ACC112 (cell line): ENCODE measurements at regions not wholly inside any gene's neighbourhood (a gene's known extent, or its start where the extent isn't known, plus 50 kb on each side); places are given as distances from the start of the nearest gene placed in this dataset.

Experiments
- H2AFZ ChIP-seq: fragments of 200-600 bp; sonication (generic); one replicate; pipeline ENCODE4 v1.6.0; 2017; ENCODE audit warnings: antibody characterized with exemption, low read length; ENCODE audit not compliant: unreplicated experiment
- H3K27ac ChIP-seq: fragments of 200-600 bp; sonication (generic); 2 replicates; pipeline ENCODE4 v1.5.1; 2014; ENCODE audit warnings: low read depth, mild to moderate bottlenecking, antibody characterized with exemption, low read length, moderate library complexity
- H3K27me3 ChIP-seq: fragments of 200-600 bp; sonication (generic); 2 replicates; pipeline ENCODE4 v1.6.1; 2014; ENCODE audit warnings: mild to moderate bottlenecking, antibody characterized with exemption, low read length, moderate library complexity, mixed read lengths; ENCODE audit not compliant: insufficient read depth
- H3K36me3 ChIP-seq: fragments of 200-600 bp; sonication (generic); 2 replicates; pipeline ENCODE4 v1.6.1; 2016; ENCODE audit warnings: mild to moderate bottlenecking, antibody characterized with exemption, low read length, moderate library complexity, mixed read lengths; ENCODE audit not compliant: insufficient read depth
- H3K4me1 ChIP-seq: fragments of 200-600 bp; sonication (generic); one replicate; pipeline ENCODE4 v1.6.1; 2016; ENCODE audit warnings: low read length, mixed read lengths; ENCODE audit not compliant: insufficient read depth, unreplicated experiment, control insufficient read depth
- H3K4me3 ChIP-seq: fragments of 200-600 bp; sonication (generic); 2 replicates; pipeline ENCODE4 v1.5.1; 2014; ENCODE audit warnings: mild to moderate bottlenecking, low read depth, low read length
- H3K79me2 ChIP-seq: fragments of 200-600 bp; sonication (generic); one replicate; pipeline ENCODE4 v1.6.0; 2016; ENCODE audit warnings: low read length; ENCODE audit not compliant: control insufficient read depth, unreplicated experiment, insufficient read depth

DNA sequence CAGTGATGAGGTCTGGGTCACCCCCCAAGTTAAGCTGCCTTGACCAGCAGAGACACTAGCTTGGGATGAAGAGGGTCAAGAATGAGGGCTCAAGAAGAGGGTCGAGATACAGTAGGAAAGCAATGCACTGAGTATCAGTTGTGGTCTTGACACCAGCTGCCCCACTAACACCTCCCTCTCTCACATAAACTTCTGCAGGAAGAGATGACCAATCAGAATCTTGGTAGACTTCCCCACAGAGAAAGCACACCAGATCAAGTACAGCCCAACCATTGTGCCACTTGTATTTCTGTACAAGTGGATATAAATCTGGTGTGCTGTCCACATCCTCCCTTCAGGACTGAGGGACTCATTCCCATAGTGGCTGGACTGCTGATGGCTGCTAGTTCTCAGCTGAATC lies 101.2 kb upstream of the ELL2 start:
- Histone ChIP-seq H3K27ac (no peak overlapping the region), H2AFZ (no peak overlapping the region)

DNA sequence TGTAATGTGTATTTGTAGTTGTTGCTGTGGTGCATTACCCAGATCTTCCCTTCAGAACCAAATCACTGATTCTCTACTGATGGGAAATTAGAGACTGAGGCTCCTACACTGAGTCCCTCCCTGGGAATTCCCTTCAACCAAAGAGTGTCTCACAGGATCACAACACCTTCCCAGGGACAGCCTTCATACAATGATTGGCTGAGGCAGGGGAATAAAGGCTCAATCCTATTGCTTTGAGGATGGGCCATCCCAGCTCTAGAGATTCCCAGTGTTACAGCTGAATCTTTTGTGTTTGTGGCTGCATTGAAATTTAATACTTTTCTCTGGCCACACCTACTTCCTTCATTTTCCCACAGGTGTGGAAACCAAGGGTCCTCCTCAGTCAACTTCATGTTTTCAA lies 96.4 kb upstream of the ELL2 start:
- Histone ChIP-seq H3K27ac (no peak overlapping the region), H3K36me3 (no peaks in the 10 kb centered on the region), H3K4me1 (peaks cover 8% of the 10 kb centered on the region), H3K4me3 (no peak overlapping the region), H2AFZ (no peak overlapping the region), H3K27me3 (no peaks in the 10 kb centered on the region), H3K79me2 (peaks cover 2% of the 10 kb centered on the region)

More for the DNA sequence above, 101.2 kb upstream of the ELL2 start:
- no peaks in the 10 kb centered on the region for H3K36me3 ChIP-seq
- peaks cover 3% of the 10 kb centered on the region for H3K79me2 ChIP-seq
- no peak overlapping the region for H3K4me3 ChIP-seq
- H3K27me3 ChIP-seq = no peaks in the 10 kb centered on the region
- H3K4me1 ChIP-seq = peaks cover 33% of the 10 kb centered on the region

DNA sequence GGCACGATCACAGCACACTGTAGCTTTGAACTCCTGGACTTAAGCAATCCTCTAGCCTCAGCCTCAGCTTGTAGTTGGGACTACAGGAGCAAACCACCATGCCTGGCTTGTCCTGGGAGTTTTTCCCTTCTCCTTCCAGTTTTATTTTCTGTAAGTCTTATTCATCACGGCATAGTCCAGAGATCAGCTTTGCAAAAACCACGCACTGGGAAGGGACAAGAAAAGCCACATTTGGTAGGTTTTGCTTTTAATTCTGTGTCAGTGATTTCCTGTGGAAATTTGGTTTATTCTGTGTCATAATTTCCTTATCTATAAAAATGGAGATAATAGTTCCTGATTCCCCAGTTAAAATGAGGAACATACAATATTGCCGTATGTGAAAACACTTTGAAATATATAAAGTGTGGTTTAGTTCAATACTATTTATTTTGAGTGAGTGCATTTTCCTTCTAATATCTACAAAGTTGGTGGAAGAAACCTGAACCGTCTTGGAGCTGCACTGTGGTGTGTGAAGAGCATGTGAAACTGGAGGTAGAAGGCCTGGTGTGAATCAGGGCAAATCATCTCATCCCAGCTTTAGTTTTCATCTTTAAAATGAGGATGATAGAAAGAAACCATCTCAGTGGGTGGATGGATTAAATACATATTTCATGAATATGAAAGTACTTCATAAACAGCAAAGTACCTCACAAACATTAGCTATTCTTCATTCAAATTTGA lies 92.8 kb upstream of the ELL2 start:
- Histone ChIP-seq H3K4me1 (peaks cover 30% of the 10 kb centered on the region), H2AFZ (peak overlapping the region; percentile 21), H3K27me3 (no peaks in the 10 kb centered on the region), H3K27ac (no peak overlapping the region), H3K36me3 (no peaks in the 10 kb centered on the region), H3K79me2 (peaks cover 2% of the 10 kb centered on the region), H3K4me3 (no peak overlapping the region)

DNA sequence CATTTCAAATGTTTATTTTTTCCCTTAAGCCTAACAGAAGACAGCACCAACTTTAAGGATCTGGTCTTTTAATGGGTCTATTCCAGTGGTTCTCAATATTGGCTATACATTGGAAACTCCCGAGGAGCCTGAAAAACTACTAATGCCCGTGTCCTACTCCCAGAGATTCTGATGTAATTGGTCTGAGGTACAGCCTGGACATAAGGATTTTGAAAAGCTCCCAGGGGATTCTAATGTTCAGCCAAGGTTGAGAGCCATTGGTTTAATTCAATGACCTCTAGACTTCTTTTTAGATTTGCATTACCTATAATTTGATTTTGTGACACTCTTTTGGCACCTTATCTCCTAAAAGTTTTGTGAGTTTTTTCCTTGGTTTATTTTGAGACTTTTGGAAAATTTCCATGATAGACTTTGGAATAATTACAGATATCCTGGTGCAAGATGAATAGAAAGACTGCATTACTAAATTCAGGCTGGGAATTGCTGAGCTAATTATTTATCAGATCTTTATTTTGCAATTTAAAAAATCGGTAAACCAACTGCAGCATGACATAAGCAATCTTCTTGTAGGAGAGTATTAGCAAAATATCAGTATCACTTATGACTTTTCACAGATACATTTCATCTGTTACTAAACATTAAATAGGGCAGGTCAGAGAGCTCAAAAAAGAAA lies 91.5 kb upstream of the ELL2 start:
- peaks cover 2% of the 10 kb centered on the region for H3K79me2 ChIP-seq
- no peaks in the 10 kb centered on the region for H3K27me3 ChIP-seq
- H3K4me3 ChIP-seq = no peak overlapping the region
- no peaks in the 10 kb centered on the region for H3K36me3 ChIP-seq
- no peak overlapping the region for H2AFZ ChIP-seq
- peaks cover 40% of the 10 kb centered on the region for H3K4me1 ChIP-seq
- no peak overlapping the region for H3K27ac ChIP-seq

DNA sequence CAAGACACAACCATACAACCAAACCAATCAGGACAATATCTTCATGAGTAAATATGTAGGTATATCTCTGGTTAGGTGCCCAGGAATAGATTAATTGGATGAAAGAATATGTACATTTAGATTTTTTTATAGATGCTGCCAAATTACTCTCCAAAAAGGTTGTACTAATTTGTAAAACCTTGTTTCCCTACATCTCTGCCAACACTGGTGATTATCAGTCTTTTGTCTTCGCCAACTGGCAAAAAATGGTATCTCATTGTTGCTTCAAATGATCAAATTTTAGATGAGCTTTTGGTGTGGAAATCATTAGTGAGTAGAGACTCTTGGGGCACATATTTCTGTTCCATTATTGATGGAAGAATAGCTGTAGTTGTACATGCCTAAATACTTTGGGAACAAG lies 90.7 kb upstream of the ELL2 start:
- H3K4me3 ChIP-seq = no peak overlapping the region
- H3K27me3 ChIP-seq = no peaks in the 10 kb centered on the region
- H3K36me3 ChIP-seq = no peaks in the 10 kb centered on the region
- no peak overlapping the region for H2AFZ ChIP-seq
- H3K4me1 ChIP-seq = peaks cover 40% of the 10 kb centered on the region
- H3K27ac ChIP-seq = no peak overlapping the region
- peaks cover 2% of the 10 kb centered on the region for H3K79me2 ChIP-seq

DNA sequence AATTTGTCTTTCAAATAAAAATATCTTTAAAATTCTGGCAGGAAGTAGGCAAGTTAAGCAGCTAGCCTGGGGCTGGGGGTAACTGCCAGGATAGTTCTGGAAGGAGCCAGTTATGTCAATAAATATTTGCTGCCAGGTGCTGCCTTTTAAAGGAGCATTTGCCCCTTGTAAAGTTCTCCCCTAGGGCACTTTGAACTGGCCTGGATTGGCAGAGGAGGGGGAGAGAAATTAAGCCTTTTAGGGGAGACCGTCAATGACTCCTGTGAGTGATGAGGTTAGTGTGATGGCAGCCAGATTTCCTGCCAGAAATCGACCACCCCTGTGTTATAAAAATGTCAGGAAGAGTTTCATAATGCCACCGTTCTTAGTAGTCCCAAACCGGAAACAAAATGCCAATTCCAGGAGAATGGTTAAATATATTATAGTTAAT lies 89.8 kb upstream of the ELL2 start:
- H3K4me3 ChIP-seq = peak overlapping the region; percentile 17; the same call in 1 of the 2 replicates
- H3K4me1 ChIP-seq = peaks cover 35% of the 10 kb centered on the region
- no peak overlapping the region for H3K27ac ChIP-seq
- H3K36me3 ChIP-seq = no peaks in the 10 kb centered on the region
- H3K27me3 ChIP-seq = no peaks in the 10 kb centered on the region
- H3K79me2 ChIP-seq = peaks cover 2% of the 10 kb centered on the region
- H2AFZ ChIP-seq = peak overlapping the region; percentile 37

DNA sequence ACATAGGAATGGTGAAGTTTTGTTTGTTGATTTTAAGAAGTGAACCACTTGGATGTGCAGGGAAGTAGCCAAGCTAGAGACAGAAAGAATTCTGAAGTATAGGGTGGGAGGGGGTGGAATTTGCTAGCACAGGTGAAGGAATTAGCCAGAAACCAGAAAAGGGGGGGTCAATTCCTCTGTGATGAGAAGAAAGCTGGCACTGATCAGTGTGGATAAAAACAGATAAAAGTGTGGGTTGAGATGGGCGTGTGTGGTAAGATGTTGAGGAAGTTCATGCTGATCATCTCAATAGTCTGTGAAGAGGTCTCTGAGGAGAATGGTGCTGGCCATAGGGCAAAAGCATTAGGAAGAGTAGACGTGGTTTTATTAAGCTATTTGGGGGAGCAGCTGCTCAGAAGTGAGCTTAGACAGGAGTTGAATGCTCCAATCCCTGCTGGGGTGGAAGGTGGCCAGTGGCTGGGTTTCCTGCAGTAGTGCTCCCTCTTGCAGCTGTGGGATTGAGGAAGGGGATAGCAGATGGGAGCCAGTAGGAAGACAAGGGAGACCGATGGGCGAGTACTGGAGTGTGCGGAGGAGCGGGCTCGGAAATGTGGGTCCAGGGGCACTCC lies 88.7 kb upstream of the ELL2 start:
- Histone ChIP-seq H3K4me3 (peak overlapping the region; percentile 49), H2AFZ (peak overlapping the region; percentile 24), H3K4me1 (peaks cover 35% of the 10 kb centered on the region), H3K79me2 (peaks cover 2% of the 10 kb centered on the region), H3K27me3 (no peaks in the 10 kb centered on the region), H3K36me3 (no peaks in the 10 kb centered on the region), H3K27ac (peak overlapping the region; percentile 53)

DNA sequence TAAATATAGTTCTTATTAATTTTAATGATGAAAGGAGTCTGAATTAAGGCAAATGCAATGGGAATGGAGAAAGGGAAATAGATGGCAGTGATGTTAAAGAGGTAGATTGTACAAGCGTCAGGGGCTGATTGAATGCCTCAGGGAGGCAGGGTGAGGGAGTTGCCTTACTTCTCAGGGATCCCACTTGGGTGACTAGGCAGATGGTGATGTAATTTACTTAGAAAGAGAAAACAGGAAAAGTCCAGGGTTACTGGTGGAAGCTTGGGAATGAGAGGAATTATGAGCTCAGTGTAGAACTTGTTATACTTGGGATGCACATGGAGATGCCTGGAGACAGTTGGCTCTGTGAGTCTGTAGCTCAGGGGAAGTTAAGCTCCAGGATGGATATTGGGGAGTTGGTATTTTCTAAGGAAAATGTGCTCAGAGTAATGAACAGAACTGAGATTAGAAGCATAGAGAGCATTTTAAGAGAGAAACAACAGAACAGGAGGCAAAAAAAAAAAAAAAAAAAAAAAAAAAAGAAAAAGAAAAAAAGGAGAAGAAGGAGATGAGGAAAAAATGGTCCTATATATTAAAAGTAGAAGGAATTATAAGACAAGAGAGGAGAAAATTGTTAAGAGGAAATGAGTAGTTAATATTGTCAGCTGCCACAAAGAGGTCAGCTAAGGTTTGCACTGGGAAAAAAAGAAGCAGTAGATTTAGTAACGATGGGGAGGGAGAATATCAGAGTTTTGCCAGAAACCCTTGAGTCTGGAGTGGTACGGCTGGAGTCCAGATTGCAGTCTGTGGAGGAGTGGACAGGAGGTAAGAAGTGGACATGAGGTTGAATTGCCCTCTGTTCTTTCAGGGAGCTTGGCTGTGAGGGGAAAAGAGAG lies 88.0 kb upstream of the ELL2 start:
- no peaks in the 10 kb centered on the region for H3K27me3 ChIP-seq
- H3K36me3 ChIP-seq = no peaks in the 10 kb centered on the region
- H3K4me1 ChIP-seq = peaks cover 35% of the 10 kb centered on the region
- H3K27ac ChIP-seq = peak overlapping the region; percentile 53
- H3K79me2 ChIP-seq = peaks cover 2% of the 10 kb centered on the region
- peak overlapping the region; percentile 24 for H2AFZ ChIP-seq
- H3K4me3 ChIP-seq = peak overlapping the region; percentile 49

DNA sequence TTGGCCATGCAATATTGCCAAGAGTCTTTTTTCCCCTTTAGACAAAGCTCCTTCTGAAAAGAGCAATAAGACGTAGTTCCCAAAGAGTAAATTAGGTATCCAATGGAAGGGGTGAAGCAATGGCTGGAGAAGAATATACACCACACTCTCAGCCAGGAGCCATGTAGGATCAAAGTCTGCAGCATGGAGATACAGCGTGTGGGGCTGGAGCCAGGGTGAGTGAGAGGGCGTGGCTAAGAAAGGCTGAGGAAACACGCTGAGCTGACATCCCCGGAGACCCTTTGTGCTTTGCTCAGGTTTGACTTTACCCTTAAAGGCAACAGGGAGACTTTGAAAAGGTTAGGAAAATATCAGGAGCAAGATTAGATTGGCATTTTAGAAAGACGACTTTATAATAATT lies 87.1 kb upstream of the ELL2 start:
- H3K36me3 ChIP-seq = no peaks in the 10 kb centered on the region
- H3K4me3 ChIP-seq = no peak overlapping the region
- H3K79me2 ChIP-seq = peaks cover 1% of the 10 kb centered on the region
- H3K27me3 ChIP-seq = no peaks in the 10 kb centered on the region
- H3K27ac ChIP-seq = peak overlapping the region; percentile 53
- H3K4me1 ChIP-seq = peaks cover 35% of the 10 kb centered on the region
- H2AFZ ChIP-seq = peak overlapping the region; percentile 10

DNA sequence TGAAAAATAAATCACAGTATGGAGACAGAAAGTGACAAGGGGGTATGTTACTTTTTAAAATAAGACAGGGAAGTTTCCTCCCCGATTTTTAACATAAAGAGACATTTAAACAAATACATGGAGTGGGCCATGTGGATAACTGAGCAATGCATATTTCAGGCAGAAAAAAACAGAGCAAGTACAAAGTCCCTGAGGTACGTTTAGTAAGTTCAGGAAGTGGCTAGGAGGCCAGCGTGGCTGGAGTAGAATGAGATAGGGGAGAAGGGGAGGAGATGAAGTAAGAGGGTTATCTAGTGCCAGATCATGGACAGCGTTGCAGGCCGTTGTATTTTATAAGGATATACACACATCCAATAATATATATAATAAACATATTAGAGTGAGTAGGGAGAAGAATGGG lies 84.2 kb upstream of the ELL2 start:
- Histone ChIP-seq H3K27me3 (no peaks in the 10 kb centered on the region), H2AFZ (no peak overlapping the region), H3K4me3 (no peak overlapping the region), H3K79me2 (no peaks in the 10 kb centered on the region), H3K4me1 (peaks cover 22% of the 10 kb centered on the region), H3K36me3 (no peaks in the 10 kb centered on the region), H3K27ac (no peak overlapping the region)
